Panc1 (cell line): ENCODE measurements at regions not wholly inside any gene's neighbourhood (a gene's known extent, or its start where the extent isn't known, plus 50 kb on each side); places are given as distances from the start of the nearest gene placed in this dataset.

Source experiments
- ATAC-seq: fragments of 200-7000 bp; cut with Tn5 transposase; 2 replicates; pipeline ENCODE4 v1.9.1; 2020; ENCODE audit warnings: mild to moderate bottlenecking, moderate library complexity
- BruUV-seq: library from RNA; stranded (reverse); fragments of 400-500 nt; replicated peaks from 2 replicates; lab custom pipeline; 2021; lab: Mats Ljungman, UMichigan
- CTCF ChIA-PET: fragments of 300-600 bp; sonication (Branson Sonifier 250); formaldehyde crosslinking; loops from one replicate; lab custom pipeline; 2022; ENCODE audit warnings: antibody characterized with exemption; lab: Charles Lee
- POLR2A ChIA-PET: fragments of 300-600 bp; sonication (Branson Sonifier 250); formaldehyde crosslinking; loops from one replicate; lab custom pipeline; 2022; ENCODE audit warnings: antibody characterized with exemption; lab: Charles Lee
- DNase-seq: peaks from one replicate; pipeline ENCODE4 v3.0.0-alpha.2; 2010; ENCODE audit warnings: low read depth, low spot score
- H3K27ac ChIP-seq: 2 replicates; pipeline ENCODE4 v1.5.1; 2011; ENCODE audit warnings: mild to moderate bottlenecking, low read length, inconsistent platforms
- H3K27me3 ChIP-seq: fragments of 200-500 bp; sonication (Bioruptor generic); 2 replicates; pipeline ENCODE4 v1.6.0; 2014; ENCODE audit warnings: low read length, inconsistent platforms; ENCODE audit not compliant: control insufficient read depth, insufficient read depth
- H3K36me3 ChIP-seq: fragments of 200-500 bp; sonication (Bioruptor generic); 2 replicates; pipeline ENCODE4 v1.5.1; 2014; ENCODE audit warnings: inconsistent platforms, mild to moderate bottlenecking, low read length, moderate library complexity; ENCODE audit not compliant: control insufficient read depth, insufficient read depth
- H3K4me1 ChIP-seq: 2 replicates; pipeline ENCODE4 v1.5.1; 2011; ENCODE audit warnings: inconsistent platforms, mild to moderate bottlenecking, low read length, moderate library complexity; ENCODE audit not compliant: control insufficient read depth, insufficient read depth
- H3K4me3 ChIP-seq, 2 experiments: 2 replicates each; pipeline ENCODE4 v1.5.1; 2011 to 2012; ENCODE audit warnings: low read depth in 2 of 2, low read length in 2 of 2, mild to moderate bottlenecking in 2 of 2, inconsistent platforms in 1 of 2, moderate library complexity in 1 of 2
- H3K9me3 ChIP-seq: fragments of 200-500 bp; sonication (Bioruptor generic); 2 replicates; pipeline ENCODE4 v1.5.1; 2014; ENCODE audit warnings: low read depth, mild to moderate bottlenecking, inconsistent platforms, low read length, moderate library complexity; ENCODE audit not compliant: control insufficient read depth, insufficient read depth
- POLR2AphosphoS5 ChIP-seq: IDR thresholded peaks from 2 replicates; pipeline ENCODE4 v1.6.1; 2012; ENCODE audit warnings: mild to moderate bottlenecking, low read depth, low read length, moderate library complexity
- SIN3A ChIP-seq: IDR thresholded peaks from 2 replicates; pipeline ENCODE4 v1.6.1; 2012; ENCODE audit warnings: low read depth, mild to moderate bottlenecking, low read length, moderate library complexity, borderline replicate concordance; ENCODE audit not compliant: insufficient read depth
- TCF7L2 ChIP-seq: IDR thresholded peaks from 2 replicates; pipeline ENCODE4 v1.6.1; 2011; ENCODE audit warnings: mild to moderate bottlenecking, low read depth, low read length, inconsistent platforms
- in situ Hi-C: cut with HindIII; loops from 2 replicates; pipeline ENCODE4 v1.10.0; 2016; ENCODE audit warnings: low sequenced_read_pairs, low pct_unique_long_range_greater_than_20kb
- intact Hi-C: fragments of 100-400 bp; cut with micrococcal nuclease; formaldehyde crosslinking; loops from one replicate; pipeline ENCODE4 v1.10.0; 2022; ENCODE audit not compliant: unreplicated experiment
- TF ChIP-seq, protein P1 (sequence below), 2 experiments: IDR thresholded peaks; 2 replicates each; pipeline ENCODE4 v1.6.1; 2011 to 2012; ENCODE audit warnings: low read depth in 2 of 2, control low read depth in 1 of 2, low read length in 1 of 2, mild to moderate bottlenecking in 1 of 2, moderate library complexity in 1 of 2; ENCODE audit not compliant: insufficient read depth in 1 of 2
- TF ChIP-seq, protein P2 (sequence below): fragments of 450-650 bp; IDR thresholded peaks from 2 replicates; pipeline ENCODE4 v1.5.1; 2017; ENCODE audit warnings: mild to moderate bottlenecking

DNA sequence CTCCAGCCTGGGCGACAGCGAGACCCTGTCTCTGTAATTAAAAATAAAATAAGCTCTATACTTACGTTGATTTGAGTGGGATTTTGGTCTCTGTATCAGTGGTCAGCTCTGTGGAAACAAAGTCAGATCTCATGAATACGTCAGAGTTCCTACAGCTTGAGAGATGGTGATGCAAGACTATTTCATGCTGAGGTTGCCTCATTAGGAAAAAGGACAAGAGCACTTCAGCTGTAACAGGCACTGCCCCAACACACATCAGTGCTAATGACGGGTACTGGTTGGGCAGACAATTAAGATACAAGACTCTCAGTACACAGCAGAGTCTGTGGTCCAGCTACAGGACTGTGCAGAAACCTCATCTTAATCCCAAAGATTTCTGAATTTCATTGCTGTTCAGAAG lies 246.4 kb upstream of the AMIGO2 start:
- BruUV-seq, result no TSS peak
- no peaks in the 10 kb centered on the region for H3K4me1 ChIP-seq
- intact Hi-C loops (no loop called here), in situ Hi-C loops (no loop called here)
- ChIA-PET CTCF (no interaction called here), POLR2A (no interaction called here)
- no peak overlapping the region for H3K4me3 ChIP-seq
- ATAC-seq, result no peak
- TF ChIP-seq, protein P1, sequence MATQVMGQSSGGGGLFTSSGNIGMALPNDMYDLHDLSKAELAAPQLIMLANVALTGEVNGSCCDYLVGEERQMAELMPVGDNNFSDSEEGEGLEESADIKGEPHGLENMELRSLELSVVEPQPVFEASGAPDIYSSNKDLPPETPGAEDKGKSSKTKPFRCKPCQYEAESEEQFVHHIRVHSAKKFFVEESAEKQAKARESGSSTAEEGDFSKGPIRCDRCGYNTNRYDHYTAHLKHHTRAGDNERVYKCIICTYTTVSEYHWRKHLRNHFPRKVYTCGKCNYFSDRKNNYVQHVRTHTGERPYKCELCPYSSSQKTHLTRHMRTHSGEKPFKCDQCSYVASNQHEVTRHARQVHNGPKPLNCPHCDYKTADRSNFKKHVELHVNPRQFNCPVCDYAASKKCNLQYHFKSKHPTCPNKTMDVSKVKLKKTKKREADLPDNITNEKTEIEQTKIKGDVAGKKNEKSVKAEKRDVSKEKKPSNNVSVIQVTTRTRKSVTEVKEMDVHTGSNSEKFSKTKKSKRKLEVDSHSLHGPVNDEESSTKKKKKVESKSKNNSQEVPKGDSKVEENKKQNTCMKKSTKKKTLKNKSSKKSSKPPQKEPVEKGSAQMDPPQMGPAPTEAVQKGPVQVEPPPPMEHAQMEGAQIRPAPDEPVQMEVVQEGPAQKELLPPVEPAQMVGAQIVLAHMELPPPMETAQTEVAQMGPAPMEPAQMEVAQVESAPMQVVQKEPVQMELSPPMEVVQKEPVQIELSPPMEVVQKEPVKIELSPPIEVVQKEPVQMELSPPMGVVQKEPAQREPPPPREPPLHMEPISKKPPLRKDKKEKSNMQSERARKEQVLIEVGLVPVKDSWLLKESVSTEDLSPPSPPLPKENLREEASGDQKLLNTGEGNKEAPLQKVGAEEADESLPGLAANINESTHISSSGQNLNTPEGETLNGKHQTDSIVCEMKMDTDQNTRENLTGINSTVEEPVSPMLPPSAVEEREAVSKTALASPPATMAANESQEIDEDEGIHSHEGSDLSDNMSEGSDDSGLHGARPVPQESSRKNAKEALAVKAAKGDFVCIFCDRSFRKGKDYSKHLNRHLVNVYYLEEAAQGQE (IDR thresholded peaks at IDR 0.05; ENCODE audit: insufficient read depth in 1 of 2, low read depth in 2 of 2, low read length in 1 of 2), result no peak
- TF ChIP-seq, protein P2, sequence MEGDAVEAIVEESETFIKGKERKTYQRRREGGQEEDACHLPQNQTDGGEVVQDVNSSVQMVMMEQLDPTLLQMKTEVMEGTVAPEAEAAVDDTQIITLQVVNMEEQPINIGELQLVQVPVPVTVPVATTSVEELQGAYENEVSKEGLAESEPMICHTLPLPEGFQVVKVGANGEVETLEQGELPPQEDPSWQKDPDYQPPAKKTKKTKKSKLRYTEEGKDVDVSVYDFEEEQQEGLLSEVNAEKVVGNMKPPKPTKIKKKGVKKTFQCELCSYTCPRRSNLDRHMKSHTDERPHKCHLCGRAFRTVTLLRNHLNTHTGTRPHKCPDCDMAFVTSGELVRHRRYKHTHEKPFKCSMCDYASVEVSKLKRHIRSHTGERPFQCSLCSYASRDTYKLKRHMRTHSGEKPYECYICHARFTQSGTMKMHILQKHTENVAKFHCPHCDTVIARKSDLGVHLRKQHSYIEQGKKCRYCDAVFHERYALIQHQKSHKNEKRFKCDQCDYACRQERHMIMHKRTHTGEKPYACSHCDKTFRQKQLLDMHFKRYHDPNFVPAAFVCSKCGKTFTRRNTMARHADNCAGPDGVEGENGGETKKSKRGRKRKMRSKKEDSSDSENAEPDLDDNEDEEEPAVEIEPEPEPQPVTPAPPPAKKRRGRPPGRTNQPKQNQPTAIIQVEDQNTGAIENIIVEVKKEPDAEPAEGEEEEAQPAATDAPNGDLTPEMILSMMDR, result no peak
- no peak for TF ChIP-seq POLR2AphosphoS5
- no peak for TF ChIP-seq TCF7L2
- no peak for TF ChIP-seq SIN3A
- no peaks in the 10 kb centered on the region for H3K27me3 ChIP-seq
- no peak for DNase-seq
- no peaks in the 10 kb centered on the region for H3K9me3 ChIP-seq
- no peak overlapping the region for H3K27ac ChIP-seq
- H3K36me3 ChIP-seq, result no peaks in the 10 kb centered on the region

DNA sequence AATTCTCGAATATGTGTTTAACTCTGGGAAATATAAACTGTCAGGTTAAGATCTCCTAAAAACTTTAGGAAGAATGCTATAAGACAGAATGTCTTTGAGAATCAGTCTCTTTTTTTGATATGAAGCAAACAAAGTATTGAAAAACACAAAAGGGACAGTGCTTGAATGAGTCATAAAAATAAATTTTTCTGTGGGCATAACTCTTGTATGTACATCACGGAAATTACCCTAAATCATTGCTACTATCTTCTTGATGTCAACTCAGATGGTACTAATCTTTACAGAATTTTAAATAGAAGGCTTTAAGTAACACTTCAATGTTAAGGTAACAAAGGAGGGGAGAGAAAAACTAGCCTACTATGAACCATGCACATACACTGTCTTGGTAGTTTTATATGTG lies 244.0 kb upstream of the AMIGO2 start:
- ChIA-PET CTCF (no interaction called here), POLR2A (no interaction called here)
- H3K9me3 ChIP-seq, result no peaks in the 10 kb centered on the region
- H3K4me3 ChIP-seq, result no peak overlapping the region
- DNase-seq (no peak), ATAC-seq (no peak)
- in situ Hi-C loops, result no loop called here
- no peaks in the 10 kb centered on the region for H3K27me3 ChIP-seq
- intact Hi-C loops, result no loop called here
- H3K4me1 ChIP-seq, result no peaks in the 10 kb centered on the region
- BruUV-seq, result no TSS peak
- no peaks in the 10 kb centered on the region for H3K36me3 ChIP-seq
- H3K27ac ChIP-seq, result no peak overlapping the region
- TF ChIP-seq, protein P1 (IDR thresholded peaks at IDR 0.05; ENCODE audit: insufficient read depth in 1 of 2, low read depth in 2 of 2, low read length in 1 of 2), result no peak
